Endometrium (tissue), 2 donors: ENCODE measurements at regions not wholly inside any gene's neighbourhood (a gene's known extent, or its start where the extent isn't known, plus 50 kb on each side); places are given as distances from the start of the nearest gene placed in this dataset.

Source experiments
- FAIRE-seq: peaks from 2 replicates; lab custom pipeline; 2012; peaks lifted over from hg19 to GRCh38; lab: Jason Lieb, UNC
- donor health status: control.
- donor health status: control.

GRCh38 chr12:39047539-39048262 is 142.3 kb upstream of the CPNE8 start:
- no peak for FAIRE-seq

GRCh38 chr12:39044754-39045153 is 139.4 kb upstream of the CPNE8 start:
- no peak for FAIRE-seq

- FAIRE-seq = no peak
Measured at GRCh38 chr12:39043424-39043822, 138.0 kb upstream of the CPNE8 start.

GRCh38 chr12:39040275-39040674 is 134.9 kb upstream of the CPNE8 start:
- no peak for FAIRE-seq

- FAIRE-seq = no peak
Measured at GRCh38 chr12:39037115-39037514, 131.7 kb upstream of the CPNE8 start.

- no peak for FAIRE-seq
Measured at GRCh38 chr12:39036105-39036504, 130.7 kb upstream of the CPNE8 start.

GRCh38 chr12:39033782-39034181 is 128.4 kb upstream of the CPNE8 start:
- no peak for FAIRE-seq

GRCh38 chr12:39032448-39032847 is 127.1 kb upstream of the CPNE8 start:
- FAIRE-seq = no peak

- FAIRE-seq = no peak
Measured at GRCh38 chr12:39032034-39032433, 126.6 kb upstream of the CPNE8 start.

GRCh38 chr12:39028382-39028781 is 123.0 kb upstream of the CPNE8 start:
- FAIRE-seq = no peak

GRCh38 chr12:39012870-39013269 is 107.5 kb upstream of the CPNE8 start:
- FAIRE-seq = no peak

GRCh38 chr12:39011166-39011565 is 105.8 kb upstream of the CPNE8 start:
- no peak for FAIRE-seq

- FAIRE-seq = no peak
Measured at GRCh38 chr12:39010406-39010805, 105.0 kb upstream of the CPNE8 start.

GRCh38 chr12:39007619-39008018 is 102.2 kb upstream of the CPNE8 start:
- no peak for FAIRE-seq

GRCh38 chr12:39006286-39006685 is 100.9 kb upstream of the CPNE8 start:
- no peak for FAIRE-seq

- no peak for FAIRE-seq
Measured at GRCh38 chr12:39005671-39006070, 100.3 kb upstream of the CPNE8 start.

GRCh38 chr12:39003541-39004155 is 98.3 kb upstream of the CPNE8 start:
- FAIRE-seq = no peak

- peak; percentile 43 for FAIRE-seq
Measured at GRCh38 chr12:39000370-39000769, 95.0 kb upstream of the CPNE8 start.

GRCh38 chr12:38998887-38999482 is 93.6 kb upstream of the CPNE8 start:
- no peak for FAIRE-seq

GRCh38 chr12:38995249-38995648 is 89.9 kb upstream of the CPNE8 start:
- FAIRE-seq = no peak

GRCh38 chr12:38985961-38986360 is 80.6 kb upstream of the CPNE8 start:
- no peak for FAIRE-seq

GRCh38 chr12:38984388-38984787 is 79.0 kb upstream of the CPNE8 start:
- FAIRE-seq = no peak

- no peak for FAIRE-seq
Measured at GRCh38 chr12:38983117-38983571, 77.8 kb upstream of the CPNE8 start.

GRCh38 chr12:38977132-38977531 is 71.7 kb upstream of the CPNE8 start:
- no peak for FAIRE-seq
